Nephron (organoid): ENCODE measurements at regions not wholly inside any gene's neighbourhood (a gene's known extent, or its start where the extent isn't known, plus 50 kb on each side); places are given as distances from the start of the nearest gene placed in this dataset.

Source experiments
- H3K27ac Mint-ChIP-seq, 3 experiments: 2 replicates each; pipeline ENCODE4 v1.8.0; 2020; ENCODE audit warnings: mixed read lengths in 3 of 3, mild to moderate bottlenecking in 2 of 3, moderate library complexity in 1 of 3
- H3K27me3 Mint-ChIP-seq: 2 replicates; pipeline ENCODE4 v1.8.0; 2021; ENCODE audit warnings: low read depth, mild to moderate bottlenecking, moderate library complexity, mixed read lengths
- H3K36me3 Mint-ChIP-seq: 2 replicates; pipeline ENCODE4 v1.8.0; 2020; ENCODE audit warnings: low read depth, mixed read lengths
- H3K4me1 Mint-ChIP-seq: 2 replicates; pipeline ENCODE4 v1.8.0; 2020; ENCODE audit warnings: mixed read lengths
- H3K4me3 Mint-ChIP-seq, 3 experiments: 2 replicates each; pipeline ENCODE4 v1.8.0; 2020; ENCODE audit warnings: mild to moderate bottlenecking in 3 of 3, mixed read lengths in 3 of 3, moderate library complexity in 2 of 3
- H3K9me3 Mint-ChIP-seq: 2 replicates; pipeline ENCODE4 v1.8.0; 2020; ENCODE audit warnings: mixed read lengths
- CTCF ChIP-seq, 3 experiments: fragments of 200-600 bp; sonication (generic); IDR thresholded peaks; one replicate each; pipeline ENCODE4 v1.5.0; 2021; ENCODE audit warnings: antibody characterized with exemption in 3 of 3; ENCODE audit not compliant: unreplicated experiment in 3 of 3

- Mint-ChIP-seq H3K27me3 (peaks cover 28% of the 10 kb centered on the region), H3K27ac (no peak overlapping the region), H3K9me3 (no peaks in the 10 kb centered on the region), H3K4me1 (peaks cover under 1% of the 10 kb centered on the region), H3K4me3 (no peak overlapping the region), H3K36me3 (peaks cover 4% of the 10 kb centered on the region)
- no peak for TF ChIP-seq CTCF (IDR thresholded peaks at IDR 0.05; ENCODE audit: unreplicated experiment in 3 of 3)
Measured at GRCh38 chr14:104431351-104431928, 148.1 kb upstream of the C14orf180 start.

- H3K4me3 Mint-ChIP-seq: no peak overlapping the region
- no peak overlapping the region for H3K27ac Mint-ChIP-seq
- no peak for TF ChIP-seq CTCF (IDR thresholded peaks at IDR 0.05; ENCODE audit: unreplicated experiment in 3 of 3)
- H3K4me1 Mint-ChIP-seq: no peaks in the 10 kb centered on the region
- peaks cover 4% of the 10 kb centered on the region for H3K36me3 Mint-ChIP-seq
- peaks cover 26% of the 10 kb centered on the region for H3K27me3 Mint-ChIP-seq
- H3K9me3 Mint-ChIP-seq: no peaks in the 10 kb centered on the region
Measured at GRCh38 chr14:104431929-104432541, 147.5 kb upstream of the C14orf180 start.

- Mint-ChIP-seq H3K36me3 (peaks cover 4% of the 10 kb centered on the region), H3K9me3 (no peaks in the 10 kb centered on the region), H3K4me1 (no peaks in the 10 kb centered on the region), H3K27ac (no peak overlapping the region), H3K4me3 (no peak overlapping the region), H3K27me3 (peaks cover 23% of the 10 kb centered on the region)
- TF ChIP-seq CTCF (IDR thresholded peaks at IDR 0.05; ENCODE audit: unreplicated experiment in 3 of 3): no peak
Measured at GRCh38 chr14:104432611-104433231, 146.8 kb upstream of the C14orf180 start.

- Mint-ChIP-seq H3K36me3 (peaks cover 4% of the 10 kb centered on the region), H3K9me3 (no peaks in the 10 kb centered on the region), H3K27me3 (peaks cover 18% of the 10 kb centered on the region), H3K27ac (no peak overlapping the region), H3K4me3 (no peak overlapping the region), H3K4me1 (no peaks in the 10 kb centered on the region)
- TF ChIP-seq CTCF (IDR thresholded peaks at IDR 0.05; ENCODE audit: unreplicated experiment in 3 of 3): no peak
Measured at GRCh38 chr14:104433401-104434213, 146.0 kb upstream of the C14orf180 start.

GRCh38 chr14:104434214-104435076 lies 145.1 kb upstream of the C14orf180 start:
- Mint-ChIP-seq H3K27ac (no peak overlapping the region), H3K27me3 (peaks cover 12% of the 10 kb centered on the region), H3K36me3 (peaks cover 6% of the 10 kb centered on the region), H3K4me3 (no peak overlapping the region), H3K9me3 (peaks cover 5% of the 10 kb centered on the region), H3K4me1 (no peaks in the 10 kb centered on the region)
- TF ChIP-seq CTCF (IDR thresholded peaks at IDR 0.05; ENCODE audit: unreplicated experiment in 3 of 3): no peak
